NCI-H2196 (cell line): ENCODE measurements at regions not wholly inside any gene's neighbourhood (a gene's known extent, or its start where the extent isn't known, plus 50 kb on each side); places are given as distances from the start of the nearest gene placed in this dataset.
"Not testable (repeated sequence)": the region's sequence is repeated elsewhere in the genome, so short reads cannot be mapped to it uniquely, and the experiment has no call there.

Source experiments
- DNase-seq: peaks from one replicate; lab custom pipeline; 2025; ENCODE audit not compliant: unreplicated experiment; lab: John Stamatoyannopoulos, UW

DNA sequence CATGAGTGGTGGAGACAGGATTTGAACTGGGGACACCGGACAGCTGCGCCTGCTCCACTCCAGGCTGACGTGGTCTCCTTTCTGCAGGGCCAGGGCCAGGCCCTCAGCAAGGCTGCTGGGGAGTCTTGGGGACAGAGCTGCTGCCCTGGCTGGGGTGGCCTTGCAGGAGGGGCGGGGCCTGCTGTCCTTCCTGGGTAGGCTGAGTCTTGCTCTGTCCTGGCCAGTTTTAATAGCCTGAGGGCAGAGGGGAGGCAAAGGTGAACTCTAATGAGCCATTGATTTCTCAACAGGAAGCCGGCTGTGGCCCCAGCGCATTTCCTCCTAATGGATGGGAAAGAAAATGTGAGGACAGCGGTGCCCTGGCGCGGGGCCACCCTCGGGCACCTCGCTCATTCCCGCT is 428.4 kb upstream of the SULF2 start:
- not testable (repeated sequence) for DNase-seq

DNA sequence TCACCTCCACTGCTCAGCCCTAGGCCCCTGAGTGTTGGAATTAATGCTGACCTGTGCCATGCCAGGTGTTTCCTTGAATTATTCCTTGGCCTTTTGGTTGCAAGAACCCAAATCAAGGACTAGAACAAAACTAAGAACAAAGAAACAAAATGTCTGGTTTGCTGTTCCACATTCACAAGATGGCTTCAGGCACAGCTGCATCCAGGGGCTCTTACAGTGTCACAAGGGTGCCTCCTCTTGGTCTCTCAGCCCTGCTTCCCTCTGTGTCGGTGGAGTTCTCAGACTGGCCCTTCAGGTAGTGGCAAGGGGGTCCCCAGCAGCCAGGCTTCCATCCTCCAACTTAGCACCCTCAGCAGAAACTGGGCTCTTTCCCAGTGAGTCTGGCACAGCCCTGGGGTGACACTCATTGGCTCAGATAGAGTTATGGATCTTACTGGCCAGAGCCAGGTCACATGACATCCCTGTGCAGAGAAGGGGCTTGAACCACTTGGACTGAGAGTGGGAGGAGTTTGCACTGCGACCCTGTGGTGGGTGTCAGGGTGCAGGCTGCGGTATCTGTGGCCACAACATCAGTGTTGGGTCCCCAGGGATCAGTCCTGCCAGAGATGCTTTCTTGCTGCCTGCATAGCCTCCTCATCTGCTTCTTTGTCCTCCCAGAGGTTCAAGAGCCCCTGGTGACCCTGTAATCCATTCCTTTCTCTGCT is 427.7 kb upstream of the SULF2 start:
- no peak for DNase-seq

DNA sequence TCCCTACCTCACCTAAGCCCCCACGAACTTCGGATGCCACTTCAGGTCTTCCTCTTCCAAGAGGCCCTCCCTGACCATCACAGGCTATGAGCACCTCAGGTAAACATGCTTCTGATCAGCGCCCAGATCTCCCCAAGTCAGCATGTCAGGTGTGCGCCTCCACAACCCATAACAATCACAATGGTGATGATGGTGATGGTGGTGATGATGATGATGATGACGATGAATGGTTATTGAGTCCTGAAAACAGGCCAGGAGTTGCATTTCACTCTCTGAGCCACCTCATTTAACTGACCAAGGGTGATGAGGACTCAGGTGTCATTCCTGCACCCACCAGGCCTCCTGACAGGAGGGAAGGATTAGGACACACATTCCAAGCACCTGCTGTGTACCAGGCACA is 426.6 kb upstream of the SULF2 start:
- no peak for DNase-seq

DNA sequence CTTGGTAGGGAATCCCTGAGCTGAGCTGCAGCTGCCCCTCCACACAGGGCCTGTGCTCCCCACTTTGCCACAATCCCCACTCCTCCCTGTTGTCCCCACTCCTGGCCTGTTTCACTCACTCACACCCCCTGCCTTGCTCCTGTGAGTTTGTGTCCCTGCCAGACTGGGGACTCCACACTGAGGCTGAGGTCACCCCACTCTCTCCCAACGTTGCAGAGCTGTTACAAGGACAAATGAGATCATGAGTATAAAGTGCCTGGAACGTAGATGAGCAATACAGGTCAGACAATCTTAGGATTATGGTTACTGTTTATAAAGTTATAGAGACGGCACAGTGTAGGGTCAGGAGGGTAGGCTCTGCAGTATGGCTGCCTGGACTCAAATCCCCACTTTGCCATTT is 426.0 kb upstream of the SULF2 start:
- no peak for DNase-seq

DNA sequence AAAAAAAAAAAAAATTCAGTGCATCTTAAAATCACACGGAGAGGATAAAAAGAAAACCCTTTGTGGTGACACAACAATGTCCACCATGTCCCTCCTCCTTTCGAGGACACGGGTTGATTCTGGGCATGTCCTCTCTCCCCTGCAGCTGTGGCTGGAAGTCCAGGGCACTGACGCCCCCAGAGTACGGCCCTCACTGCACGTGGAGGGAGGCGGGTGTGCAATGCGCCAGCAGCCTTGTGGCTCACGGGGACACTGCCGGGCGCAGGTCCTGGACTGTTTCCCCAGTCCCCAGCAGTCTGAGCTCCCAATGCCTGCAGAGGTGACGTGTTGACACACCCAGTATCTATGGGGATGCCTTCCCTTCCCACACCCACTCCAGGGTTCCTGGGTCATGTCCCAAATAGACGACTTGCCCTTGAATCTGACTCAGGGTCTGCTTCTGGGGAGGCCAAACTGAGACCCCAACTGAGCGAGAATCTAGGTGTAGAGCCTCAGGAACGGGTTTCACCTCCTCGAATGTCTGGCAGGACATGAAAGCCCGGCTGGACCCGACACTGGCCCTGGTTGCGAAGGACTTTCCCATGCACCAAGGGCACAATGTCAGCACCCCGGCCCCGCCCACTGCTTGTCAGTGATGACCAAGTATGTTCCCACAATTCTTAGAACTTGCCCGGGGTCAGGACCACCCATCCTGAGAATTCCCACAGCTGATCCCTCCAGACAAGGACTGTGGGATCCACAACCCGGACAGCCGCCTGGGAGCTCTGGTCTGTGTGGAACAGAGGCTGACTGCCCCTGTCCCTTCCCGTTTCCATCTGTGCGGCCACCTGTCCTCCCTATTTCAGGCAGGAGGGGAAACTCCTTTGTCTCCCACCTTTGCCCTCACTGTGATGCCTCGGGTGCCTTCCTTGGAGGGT is 425.1 kb upstream of the SULF2 start:
- DNase-seq, result no peak

GRCh38 chr20:48209102-48209501 is 423.8 kb upstream of the SULF2 start:
- no peak for DNase-seq

GRCh38 chr20:48208176-48208575 is 422.9 kb upstream of the SULF2 start:
- DNase-seq, result no peak

GRCh38 chr20:48207505-48207904 is 422.2 kb upstream of the SULF2 start:
- no peak for DNase-seq

DNA sequence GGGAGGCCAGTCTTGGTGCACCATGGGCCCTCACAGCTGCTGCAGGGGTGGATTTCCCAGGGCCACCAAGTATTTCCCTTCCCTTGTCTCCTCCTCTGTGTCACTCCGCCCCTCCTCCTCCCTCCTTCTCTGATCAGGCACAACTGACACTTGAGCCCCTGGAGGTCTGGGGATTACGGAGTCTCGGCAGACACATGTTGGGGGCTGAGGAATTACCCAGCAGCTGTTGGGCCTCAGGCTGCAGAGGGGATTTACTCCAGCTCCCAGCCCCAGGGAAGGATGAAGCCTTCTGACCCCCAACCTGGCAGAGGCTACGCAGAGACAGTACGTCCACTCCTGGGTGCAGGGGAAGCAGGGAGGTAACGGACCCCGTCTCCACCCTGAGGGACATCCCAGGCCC is 420.5 kb upstream of the SULF2 start:
- DNase-seq, result no peak

DNA sequence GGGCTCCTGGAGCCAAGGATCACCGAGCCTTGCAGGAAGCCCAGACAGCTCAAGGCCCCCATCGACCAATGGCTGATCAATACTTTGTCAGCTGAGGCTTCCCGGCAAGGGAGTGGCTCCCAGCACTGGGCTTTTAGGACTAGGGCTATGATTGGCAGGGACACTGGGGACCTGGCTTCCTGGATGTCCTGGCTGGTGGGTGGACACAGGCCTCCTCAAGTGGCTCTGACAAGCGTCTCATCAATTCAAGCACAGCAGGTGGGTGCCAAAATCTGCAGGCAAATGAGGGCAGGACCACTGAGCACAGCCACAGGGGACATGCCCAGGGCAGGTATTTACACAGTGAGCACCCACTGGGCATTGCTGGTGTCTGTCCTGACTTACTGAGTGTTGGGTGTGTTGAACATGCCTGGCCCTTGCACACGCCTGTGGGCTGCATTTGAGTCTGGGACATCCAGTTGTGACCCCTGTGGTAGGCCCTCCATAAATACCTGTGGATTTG is 420.1 kb upstream of the SULF2 start:
- DNase-seq, result no peak

DNA sequence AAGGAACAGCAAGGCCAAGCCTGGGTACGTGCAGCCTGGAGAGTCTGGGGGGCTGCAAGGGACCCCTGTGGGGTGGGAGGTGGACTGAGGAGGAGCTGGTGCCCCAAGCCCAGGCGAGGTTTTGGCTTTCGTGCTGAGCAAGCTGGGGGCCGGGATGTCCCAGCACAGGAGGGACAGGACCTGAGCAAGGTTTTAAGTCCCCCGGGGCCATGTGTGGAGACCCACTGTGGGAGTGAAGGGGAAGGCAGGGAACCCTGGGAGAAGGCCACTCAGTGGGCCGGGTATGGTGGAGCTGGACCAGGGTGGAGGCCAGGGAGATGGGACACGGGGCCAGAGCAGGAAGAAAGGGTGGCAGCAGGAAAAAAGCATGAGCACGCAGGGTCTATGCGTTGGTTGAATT is 419.2 kb upstream of the SULF2 start:
- no peak for DNase-seq

GRCh38 chr20:48203252-48203651 is 418.0 kb upstream of the SULF2 start:
- no peak for DNase-seq

GRCh38 chr20:48202334-48203113 is 417.2 kb upstream of the SULF2 start:
- DNase-seq, result no peak

- DNase-seq, result no peak
Observed at GRCh38 chr20:48201885-48202284, 416.6 kb upstream of the SULF2 start.

DNA sequence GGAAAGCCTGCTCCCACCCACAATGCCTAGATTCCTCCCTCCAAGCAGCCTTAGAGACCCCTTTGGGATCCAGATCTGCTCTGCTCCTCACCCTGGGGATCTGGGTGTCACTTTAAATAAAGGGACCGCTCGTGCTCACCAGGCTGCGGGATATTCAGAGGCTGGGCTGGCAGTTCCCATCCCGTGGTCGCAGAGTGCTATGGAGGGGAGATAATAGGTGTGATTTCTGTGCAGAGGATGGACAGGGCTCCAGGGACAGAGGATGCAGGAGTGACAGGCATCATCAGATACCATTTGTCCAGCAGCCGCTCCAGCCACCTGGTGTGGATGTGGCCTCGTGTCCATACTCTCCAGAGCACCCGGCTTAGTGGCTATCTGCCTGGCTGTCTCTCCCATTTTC is 415.9 kb upstream of the SULF2 start:
- DNase-seq, result no peak

GRCh38 chr20:48198929-48199451 is 413.7 kb upstream of the SULF2 start:
- DNase-seq, result no peak

DNA sequence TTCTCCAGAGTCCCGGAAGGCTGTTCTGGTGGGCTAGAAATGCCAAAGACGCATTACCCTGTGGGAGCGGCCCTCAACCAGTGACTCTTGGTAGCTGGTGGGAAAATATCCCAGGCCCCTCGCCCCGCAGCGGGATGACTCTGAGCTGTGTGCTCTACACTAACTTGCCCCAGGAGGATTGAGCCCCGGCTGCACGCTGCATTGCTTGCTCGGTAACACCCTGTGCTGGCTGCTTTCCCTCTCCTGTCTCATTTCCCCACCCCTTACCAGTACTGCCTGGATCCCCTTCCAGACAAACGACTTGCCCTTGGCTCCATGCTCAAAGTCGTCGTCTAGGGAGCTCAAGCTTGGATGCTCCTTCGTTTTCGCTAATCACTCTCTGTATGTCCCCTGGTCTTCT is 411.8 kb upstream of the SULF2 start:
- DNase-seq, result no peak

DNA sequence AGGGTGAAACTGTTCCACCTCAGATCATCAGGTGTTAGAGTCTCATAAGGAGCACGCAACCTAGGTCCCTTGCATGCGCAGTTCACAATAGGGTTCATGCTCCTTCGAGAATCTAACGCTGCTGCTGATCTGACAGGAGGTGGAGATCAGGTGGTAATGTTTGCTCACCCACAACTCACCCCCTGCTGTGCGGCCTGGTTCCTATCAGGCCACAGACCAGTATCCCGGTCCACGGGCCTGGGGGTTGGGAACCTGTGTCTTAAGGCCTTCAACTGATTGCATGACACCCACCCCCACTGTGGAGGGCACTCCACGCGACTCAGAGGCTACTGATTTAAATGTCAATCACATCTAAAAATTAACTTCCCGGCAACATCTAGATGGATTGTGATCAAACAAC is 411.2 kb upstream of the SULF2 start:
- no peak for DNase-seq

DNA sequence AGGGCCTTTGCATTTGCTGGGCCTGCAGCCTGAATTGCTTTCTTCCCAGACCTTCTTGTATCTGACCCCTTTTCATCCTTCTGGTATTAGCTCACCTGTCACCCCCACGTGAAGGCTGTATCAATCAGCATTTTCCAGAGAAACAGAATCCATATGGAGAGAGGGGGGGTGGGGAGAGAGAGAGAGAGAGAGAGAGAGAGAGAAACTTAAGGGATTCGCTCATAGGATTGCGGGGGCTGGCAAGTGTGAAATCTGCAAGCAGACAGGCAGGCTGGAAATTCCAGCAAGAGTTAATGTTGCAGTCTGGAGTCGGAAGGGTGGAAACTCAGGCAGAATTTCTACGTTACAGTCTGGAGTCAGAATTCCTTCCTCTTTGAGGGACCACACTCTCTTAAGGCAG is 410.7 kb upstream of the SULF2 start:
- no peak for DNase-seq

GRCh38 chr20:48195121-48195870 is 410.0 kb upstream of the SULF2 start:
- no peak for DNase-seq

DNA sequence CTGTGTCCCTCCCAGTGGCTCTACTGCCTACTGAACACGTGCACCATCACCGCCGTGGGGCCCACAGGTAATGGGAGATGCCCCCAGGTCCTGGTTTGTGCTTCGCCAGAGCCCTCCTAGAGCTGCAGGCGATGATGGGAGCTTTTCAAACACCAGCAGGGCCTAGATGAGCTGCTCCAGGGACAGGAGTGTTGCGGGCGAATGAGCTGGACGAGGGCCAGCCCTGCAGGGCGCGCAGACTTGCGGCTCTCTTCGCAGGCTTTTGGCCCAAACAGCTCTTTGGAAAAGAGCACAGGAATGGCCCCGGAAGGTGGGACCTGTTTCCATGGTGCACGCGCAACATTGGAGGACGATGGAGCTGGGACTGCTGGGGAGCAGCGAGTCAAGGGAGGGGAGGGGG is 409.3 kb upstream of the SULF2 start:
- peak; percentile 16 for DNase-seq
